ENCODE measurements at regions not wholly inside any gene's neighbourhood (a gene's known extent, or its start where the extent isn't known, plus 50 kb on each side); places are given as distances from the start of the nearest gene placed in this dataset.

DNA sequence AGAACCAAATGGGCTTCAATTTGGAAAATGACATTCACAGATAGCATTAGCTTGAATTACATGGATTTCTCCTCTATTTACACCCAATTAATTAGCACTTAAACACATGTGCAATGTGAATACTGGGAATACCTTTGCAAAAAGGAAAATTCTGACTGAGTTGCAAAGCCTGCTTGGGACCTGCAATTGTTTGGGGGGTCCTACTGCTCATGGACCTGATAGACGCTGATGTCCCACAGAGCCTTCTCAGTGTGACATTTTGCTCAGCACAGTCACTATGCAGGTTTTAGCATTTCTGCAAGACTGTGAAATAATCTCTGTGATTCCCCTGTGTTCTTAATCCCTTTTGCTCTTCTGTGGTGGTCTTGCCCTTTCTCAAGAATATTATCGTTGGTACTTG lies 101.2 kb upstream of the PGRMC2 start (continued):
- TF ChIP-seq ETV5 (CRISPR knock-in tag; IDR thresholded peaks at IDR 0.05; ENCODE audit: borderline replicate concordance), result no peak
- no peak for TF ChIP-seq MIER3 (CRISPR knock-in tag; IDR thresholded peaks at IDR 0.05; ENCODE audit: borderline replicate concordance)
- TF ChIP-seq SMAD9 (CRISPR knock-in tag; IDR thresholded peaks at IDR 0.05), result no peak

GRCh38 chr4:128388352-128388630 lies 100.7 kb upstream of the PGRMC2 start:
- no TSS peak for BruUV-seq (replicated peaks)
- ChIA-PET POLR2A (no interaction called here), CTCF (ENCODE audit: low intra/inter-chr PET ratio, low total read pairs) (no interaction called here)
- Histone ChIP-seq H3K27me3 (ENCODE audit: control insufficient read depth in 1 of 2, insufficient read depth in 2 of 2, low read length in 2 of 2) (no peaks in the 10 kb centered on the region; a peak in 1 of 5 replicates), H3K4me3 (replicated peaks in 1 of 3; ENCODE audit: insufficient read depth in 1 of 3, low read depth in 2 of 3, low read length in 3 of 3) (no peak overlapping the region), H3K79me2 (ENCODE audit: insufficient read depth, low read length) (no peaks in the 10 kb centered on the region), H3K9ac (ENCODE audit: insufficient read depth, low read depth, low read length) (no peak overlapping the region), H3K9me3 (ENCODE audit: low read length) (no peaks in the 10 kb centered on the region), H3K4me1 (ENCODE audit: insufficient read depth, low read length) (no peaks in the 10 kb centered on the region), H3K36me3 (replicated peaks in 1 of 2; ENCODE audit: control insufficient read depth in 1 of 2, insufficient read depth in 2 of 2, low read length in 2 of 2) (no peaks in the 10 kb centered on the region), H4K20me1 (ENCODE audit: insufficient read depth, low read length) (no peaks in the 10 kb centered on the region), H3K4me2 (ENCODE audit: low read depth, low read length) (no peak overlapping the region), H3K27ac (ENCODE audit: extremely low read length, insufficient read depth, low read length) (no peak overlapping the region), H2AFZ (ENCODE audit: low read length) (no peak overlapping the region)
- no peak for FAIRE-seq
- in situ Hi-C loops (cut with HindIII; ENCODE audit: extremely low pct_ligation_motif_present, low pct_unique_long_range_greater_than_20kb) (no loop called here), intact Hi-C loops (cut with micrococcal nuclease; ENCODE audit: unreplicated experiment) (loop anchor here (5.0 kb wide), 1 partner anchor 1164 kb away; no protein-coding TSS in a partner anchor)
- 7% methylated on average over 3 of the region's 3 CpGs for WGBS (ENCODE audit: low lambda C conversion rate)
- no peak for ATAC-seq
- no peak for DNase-seq (ENCODE audit: low spot score)
- no peak for TF ChIP-seq FOXJ3 (CRISPR knock-in tag; IDR thresholded peaks at IDR 0.05; ENCODE audit: borderline replicate concordance)
- no peak for TF ChIP-seq ZNF333 (CRISPR knock-in tag; IDR thresholded peaks at IDR 0.05; ENCODE audit: borderline replicate concordance)
- no peak for TF ChIP-seq ZNF143 (CRISPR knock-in tag; IDR thresholded peaks at IDR 0.05)
- TF ChIP-seq TCF7 (IDR thresholded peaks at IDR 0.05; ENCODE audit: low read depth), result no peak
- no peak for TF ChIP-seq NCOR1 (IDR thresholded peaks at IDR 0.05; ENCODE audit: borderline replicate concordance, low read length)
- no peak for TF ChIP-seq ETV5 (CRISPR knock-in tag; IDR thresholded peaks at IDR 0.05; ENCODE audit: borderline replicate concordance)
- TF ChIP-seq, protein P1, sequence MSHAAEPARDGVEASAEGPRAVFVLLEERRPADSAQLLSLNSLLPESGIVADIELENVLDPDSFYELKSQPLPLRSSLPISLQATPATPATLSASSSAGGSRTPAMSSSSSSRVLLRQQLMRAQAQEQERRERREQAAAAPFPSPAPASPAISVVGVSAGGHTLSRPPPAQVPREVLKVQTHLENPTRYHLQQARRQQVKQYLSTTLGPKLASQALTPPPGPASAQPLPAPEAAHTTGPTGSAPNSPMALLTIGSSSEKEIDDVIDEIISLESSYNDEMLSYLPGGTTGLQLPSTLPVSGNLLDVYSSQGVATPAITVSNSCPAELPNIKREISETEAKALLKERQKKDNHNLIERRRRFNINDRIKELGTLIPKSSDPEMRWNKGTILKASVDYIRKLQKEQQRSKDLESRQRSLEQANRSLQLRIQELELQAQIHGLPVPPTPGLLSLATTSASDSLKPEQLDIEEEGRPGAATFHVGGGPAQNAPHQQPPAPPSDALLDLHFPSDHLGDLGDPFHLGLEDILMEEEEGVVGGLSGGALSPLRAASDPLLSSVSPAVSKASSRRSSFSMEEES (CRISPR knock-in tag; IDR thresholded peaks at IDR 0.05), result no peak
- TF ChIP-seq ZNF83 (CRISPR knock-in tag; IDR thresholded peaks at IDR 0.05; ENCODE audit: borderline replicate concordance), result no peak
- TF ChIP-seq ZBTB7B (CRISPR knock-in tag; IDR thresholded peaks at IDR 0.05), result no peak
- TF ChIP-seq ZNF570 (CRISPR knock-in tag; IDR thresholded peaks at IDR 0.05; ENCODE audit: borderline replicate concordance), result no peak
- no peak for TF ChIP-seq ZNF326 (CRISPR knock-in tag; IDR thresholded peaks at IDR 0.05; ENCODE audit: borderline replicate concordance)
- TF ChIP-seq ZNF12 (CRISPR knock-in tag; IDR thresholded peaks at IDR 0.05), result no peak
- TF ChIP-seq ZKSCAN1 (IDR thresholded peaks at IDR 0.05; ENCODE audit: low read length), result no peak
- TF ChIP-seq, protein P2, sequence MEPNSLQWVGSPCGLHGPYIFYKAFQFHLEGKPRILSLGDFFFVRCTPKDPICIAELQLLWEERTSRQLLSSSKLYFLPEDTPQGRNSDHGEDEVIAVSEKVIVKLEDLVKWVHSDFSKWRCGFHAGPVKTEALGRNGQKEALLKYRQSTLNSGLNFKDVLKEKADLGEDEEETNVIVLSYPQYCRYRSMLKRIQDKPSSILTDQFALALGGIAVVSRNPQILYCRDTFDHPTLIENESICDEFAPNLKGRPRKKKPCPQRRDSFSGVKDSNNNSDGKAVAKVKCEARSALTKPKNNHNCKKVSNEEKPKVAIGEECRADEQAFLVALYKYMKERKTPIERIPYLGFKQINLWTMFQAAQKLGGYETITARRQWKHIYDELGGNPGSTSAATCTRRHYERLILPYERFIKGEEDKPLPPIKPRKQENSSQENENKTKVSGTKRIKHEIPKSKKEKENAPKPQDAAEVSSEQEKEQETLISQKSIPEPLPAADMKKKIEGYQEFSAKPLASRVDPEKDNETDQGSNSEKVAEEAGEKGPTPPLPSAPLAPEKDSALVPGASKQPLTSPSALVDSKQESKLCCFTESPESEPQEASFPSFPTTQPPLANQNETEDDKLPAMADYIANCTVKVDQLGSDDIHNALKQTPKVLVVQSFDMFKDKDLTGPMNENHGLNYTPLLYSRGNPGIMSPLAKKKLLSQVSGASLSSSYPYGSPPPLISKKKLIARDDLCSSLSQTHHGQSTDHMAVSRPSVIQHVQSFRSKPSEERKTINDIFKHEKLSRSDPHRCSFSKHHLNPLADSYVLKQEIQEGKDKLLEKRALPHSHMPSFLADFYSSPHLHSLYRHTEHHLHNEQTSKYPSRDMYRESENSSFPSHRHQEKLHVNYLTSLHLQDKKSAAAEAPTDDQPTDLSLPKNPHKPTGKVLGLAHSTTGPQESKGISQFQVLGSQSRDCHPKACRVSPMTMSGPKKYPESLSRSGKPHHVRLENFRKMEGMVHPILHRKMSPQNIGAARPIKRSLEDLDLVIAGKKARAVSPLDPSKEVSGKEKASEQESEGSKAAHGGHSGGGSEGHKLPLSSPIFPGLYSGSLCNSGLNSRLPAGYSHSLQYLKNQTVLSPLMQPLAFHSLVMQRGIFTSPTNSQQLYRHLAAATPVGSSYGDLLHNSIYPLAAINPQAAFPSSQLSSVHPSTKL (CRISPR knock-in tag; IDR thresholded peaks at IDR 0.05), result no peak
- TF ChIP-seq CEBPB (IDR thresholded peaks at IDR 0.05; ENCODE audit: borderline replicate concordance, low read depth, low read length), result no peak
- no peak for TF ChIP-seq ZFP36L2 (CRISPR knock-in tag; IDR thresholded peaks at IDR 0.05)

Measured in HepG2 (cell line).